ENCODE measurements at regions not wholly inside any gene's neighbourhood (a gene's known extent, or its start where the extent isn't known, plus 50 kb on each side); places are given as distances from the start of the nearest gene placed in this dataset.
A peak's percentile ranks its signal among the peaks of the same experiment; 100 is the strongest.
"Not testable (repeated sequence)": the region's sequence is repeated elsewhere in the genome, so short reads cannot be mapped to it uniquely, and the experiment has no call there.

DNA sequence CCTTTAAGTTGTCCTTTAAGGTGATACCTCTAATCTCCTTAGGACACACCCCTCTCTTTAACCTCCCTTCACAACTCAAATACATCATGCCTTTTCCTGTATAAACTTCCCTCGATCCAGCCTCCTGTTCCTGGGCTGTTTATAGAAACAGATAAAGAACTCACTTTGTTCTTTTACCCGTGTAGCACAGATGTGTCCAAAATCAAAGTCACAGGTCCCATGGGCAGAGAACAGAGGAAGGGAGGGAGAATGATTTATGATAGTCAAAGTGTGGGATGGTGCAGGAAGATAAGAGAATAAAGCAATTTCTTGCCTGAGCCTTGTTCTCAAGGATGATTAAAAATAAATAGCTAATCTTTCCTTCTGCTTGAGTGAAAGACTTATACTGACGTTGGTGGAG, 50.3 kb upstream of the CABCOCO1 start:
- no peak for DNase-seq

DNA sequence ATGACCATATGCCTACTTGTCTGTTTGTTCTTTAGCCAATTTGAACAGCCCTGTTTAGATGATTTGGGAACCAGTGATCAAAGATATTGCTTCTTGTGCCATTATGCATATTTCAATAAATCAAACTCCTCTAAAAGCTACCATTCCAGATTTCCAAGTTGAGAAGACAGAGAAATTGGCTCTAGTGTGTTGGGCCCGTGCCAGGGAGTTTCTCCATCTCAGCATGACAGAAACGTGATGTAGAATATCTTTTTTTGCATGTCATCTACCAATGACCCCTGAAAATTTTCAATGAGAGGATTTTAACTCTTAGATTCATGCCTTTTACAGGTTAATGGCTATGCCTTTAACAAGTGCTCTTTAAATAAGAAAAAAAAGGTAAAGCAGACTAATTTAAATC, 50.7 kb upstream of the CABCOCO1 start:
- no peak for DNase-seq

DNA sequence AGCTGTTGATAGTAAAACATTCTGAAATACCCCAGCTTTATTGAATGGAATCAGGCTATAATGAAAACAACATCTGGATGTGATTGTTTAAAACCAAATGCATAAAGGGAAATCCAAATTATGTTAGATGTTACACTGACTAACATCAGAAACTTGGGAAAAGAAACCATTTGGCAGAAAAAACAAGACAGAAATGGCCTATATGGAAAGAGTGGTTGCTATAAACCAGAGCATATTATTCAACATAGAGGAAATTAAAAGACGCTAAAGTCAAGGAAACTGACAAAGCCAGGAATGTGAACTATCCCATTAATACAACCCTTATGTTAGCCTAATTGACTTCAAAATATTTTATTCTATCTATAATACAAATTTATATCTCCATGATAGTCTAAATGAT, 53.0 kb upstream of the CABCOCO1 start:
- no peak for DNase-seq

DNA sequence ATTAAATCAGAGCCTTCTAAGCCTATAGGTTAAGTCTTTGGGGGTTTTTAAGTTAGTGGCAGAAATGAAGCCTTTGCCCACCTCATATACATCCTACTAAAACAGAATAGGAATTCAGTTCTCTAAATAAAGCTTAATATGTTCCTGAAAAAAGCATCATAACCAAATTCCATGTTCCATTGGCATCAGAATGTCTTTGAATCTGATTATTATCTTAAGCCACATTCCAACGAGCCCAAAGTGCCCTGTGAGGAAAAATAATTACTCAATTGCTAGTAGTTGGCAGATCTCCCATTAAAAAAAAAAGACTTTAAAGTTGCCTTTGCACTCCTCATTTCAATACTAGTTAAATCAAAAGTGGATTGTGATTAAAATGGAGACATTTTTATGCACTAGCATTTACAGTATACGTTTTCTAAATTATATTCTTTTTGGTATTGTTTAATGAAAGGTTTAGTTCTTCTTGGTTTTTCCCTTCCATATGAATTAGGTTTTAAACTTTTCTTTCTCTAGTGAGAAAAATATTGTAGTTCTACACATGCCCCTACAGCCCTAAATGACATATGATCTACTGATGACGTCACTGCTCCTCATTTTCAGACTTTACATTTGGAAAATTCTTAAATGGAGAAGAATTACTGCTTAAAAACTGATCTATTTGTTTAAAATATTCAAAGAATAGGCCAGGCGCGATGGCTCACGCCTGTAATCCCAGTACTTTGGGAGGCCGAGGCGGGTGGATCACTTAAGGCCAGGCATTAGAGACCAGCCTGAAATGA, 54.3 kb upstream of the CABCOCO1 start:
- no peak for DNase-seq

DNA sequence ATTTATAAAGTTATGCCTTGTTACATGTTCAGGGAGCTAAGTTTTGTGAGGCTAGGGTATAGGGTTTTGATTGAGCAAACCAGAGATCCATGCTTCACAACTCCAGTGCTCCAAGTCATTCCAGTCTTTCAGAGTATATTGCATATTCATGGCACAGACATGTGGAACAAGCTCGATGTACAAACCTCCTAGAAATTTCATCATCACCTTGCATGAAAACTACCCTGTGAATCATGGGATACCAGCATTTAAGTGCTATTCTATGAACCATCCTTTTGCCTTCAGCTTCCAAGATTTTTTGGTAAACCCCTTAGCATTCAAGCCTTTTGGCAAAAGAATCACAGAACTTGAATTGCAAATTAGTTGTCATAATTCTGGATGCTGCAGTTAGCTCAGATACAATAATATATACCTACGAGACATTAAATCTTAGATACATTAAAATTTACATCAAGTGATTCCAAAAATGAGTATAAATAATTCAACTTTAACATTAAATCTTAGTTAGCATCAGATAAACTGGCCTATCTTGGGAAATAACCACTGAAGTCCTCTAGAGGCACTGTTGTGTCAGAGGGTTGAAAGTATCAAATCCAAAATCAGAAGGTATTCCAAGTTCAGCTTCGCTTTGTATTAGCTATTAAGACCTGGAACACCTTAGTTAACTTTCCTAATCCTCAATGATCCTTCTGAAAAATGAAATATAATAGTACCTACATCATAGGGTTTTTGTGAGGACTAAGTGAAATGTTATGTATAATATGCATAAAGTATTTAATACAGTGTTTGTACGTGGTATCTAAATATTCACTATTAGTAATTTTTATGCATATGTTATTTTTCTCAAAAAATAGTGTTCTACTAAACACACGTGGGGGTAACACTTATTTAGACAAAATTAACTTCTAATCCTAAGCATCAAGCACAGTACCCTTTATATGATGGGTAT, 55.5 kb upstream of the CABCOCO1 start:
- DNase-seq, result no peak

DNA sequence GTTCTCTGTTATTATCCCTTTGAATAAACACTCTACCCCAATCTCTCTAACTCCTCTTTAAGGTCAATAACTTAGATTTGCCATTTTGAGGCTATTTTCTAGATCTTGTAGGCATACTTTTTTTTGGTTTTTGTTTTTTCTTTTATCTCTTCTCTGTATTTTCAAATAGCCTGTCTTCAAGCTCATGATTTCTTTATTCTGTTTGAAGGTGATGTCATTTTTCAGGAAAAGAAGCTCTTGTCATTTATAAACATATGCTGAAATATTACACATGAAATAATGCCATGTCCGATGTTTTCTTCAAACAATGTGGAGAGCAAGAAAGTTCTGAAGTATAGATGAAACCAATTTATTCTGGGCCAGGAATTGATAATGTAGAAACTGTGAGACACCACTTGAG, 57.5 kb upstream of the CABCOCO1 start:
- DNase-seq, result no peak

DNA sequence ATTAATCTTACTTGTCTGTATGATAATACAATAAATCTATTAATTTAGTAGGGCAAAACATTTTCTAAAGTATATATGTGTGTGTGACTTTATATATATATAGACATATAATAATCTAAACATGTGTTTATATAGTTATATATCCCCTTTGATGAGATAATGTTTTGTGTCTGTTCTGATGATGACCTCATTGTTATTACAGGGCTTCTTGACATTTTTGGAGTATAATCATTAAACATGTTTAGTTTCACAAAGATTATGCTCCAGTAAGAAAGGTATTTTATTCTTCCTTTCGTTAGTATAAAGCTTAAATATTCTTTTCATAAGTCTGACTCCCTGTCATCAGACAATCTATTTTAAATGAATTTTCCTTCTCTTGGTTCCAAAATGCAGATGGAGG, 62.3 kb upstream of the CABCOCO1 start:
- no peak for DNase-seq

DNA sequence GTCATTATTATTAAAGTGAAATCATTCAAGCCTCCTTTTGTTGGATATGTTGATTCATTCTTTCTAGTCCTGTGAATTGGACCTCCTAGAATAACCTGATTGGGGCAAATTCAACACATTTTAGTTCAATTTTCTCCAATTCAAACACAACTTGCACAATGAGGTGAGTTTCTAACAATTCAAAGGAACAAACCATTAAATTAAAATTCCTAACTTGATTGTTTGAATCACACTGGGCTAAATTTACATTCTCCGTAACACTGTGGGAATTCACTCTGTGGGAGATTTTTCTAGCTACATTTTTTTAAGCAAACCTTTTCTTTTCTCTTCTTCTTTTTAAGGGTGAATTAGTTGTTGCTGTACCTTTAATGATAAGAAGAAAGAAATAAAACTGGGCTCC, 68.3 kb upstream of the CABCOCO1 start:
- DNase-seq, result no peak

DNA sequence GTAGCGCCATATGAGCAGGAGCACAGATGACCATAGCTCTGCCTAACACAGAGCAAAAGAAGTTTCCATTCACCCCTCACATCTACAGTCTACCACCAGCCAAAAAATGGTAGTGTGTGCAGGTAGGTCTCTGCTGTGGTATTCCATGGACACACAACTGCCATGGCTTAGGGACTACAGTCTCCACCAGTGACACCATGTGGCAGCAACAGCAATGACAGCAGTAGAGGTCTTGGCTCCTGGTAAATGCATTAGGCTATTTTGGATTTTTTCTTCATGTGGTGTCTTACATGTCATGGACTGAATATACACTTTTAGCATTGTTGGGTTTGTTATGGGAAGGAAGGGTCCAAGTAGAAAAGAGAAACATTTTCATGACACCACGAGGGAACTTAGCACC, 70.1 kb upstream of the CABCOCO1 start:
- peak; percentile 5 for DNase-seq

DNA sequence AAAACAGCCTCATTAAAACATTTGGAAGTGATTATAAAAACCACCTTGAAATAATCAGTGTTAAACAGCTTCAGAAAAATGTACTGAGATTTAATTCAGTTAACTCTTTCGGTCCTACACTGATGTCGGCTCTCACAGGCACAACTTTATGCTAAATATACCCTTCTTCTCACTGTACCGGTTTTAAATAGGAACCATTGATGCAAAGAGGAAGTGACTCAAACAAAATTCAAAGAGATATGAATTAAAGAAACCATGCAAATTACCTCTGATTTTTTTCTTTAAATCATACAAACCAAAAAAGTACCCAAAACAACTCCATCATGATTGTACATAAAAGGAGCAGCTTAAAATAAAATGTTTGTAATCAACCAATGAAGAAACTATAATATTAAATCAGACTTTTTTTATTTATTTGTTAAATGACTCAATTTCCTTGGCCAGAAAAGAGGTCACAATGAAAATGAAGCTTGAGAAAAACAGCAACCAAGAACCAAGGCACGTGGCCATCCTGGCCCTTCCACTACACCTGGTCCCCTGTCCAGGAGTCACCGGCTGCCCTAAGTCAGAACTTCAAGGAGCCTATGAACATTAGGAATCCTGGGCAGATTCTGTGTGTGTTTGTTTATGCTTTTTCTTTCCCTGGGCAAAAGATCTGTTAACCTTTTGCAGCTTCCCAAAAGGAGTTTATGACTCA, 73.0 kb upstream of the CABCOCO1 start:
- DNase-seq, result no peak

DNA sequence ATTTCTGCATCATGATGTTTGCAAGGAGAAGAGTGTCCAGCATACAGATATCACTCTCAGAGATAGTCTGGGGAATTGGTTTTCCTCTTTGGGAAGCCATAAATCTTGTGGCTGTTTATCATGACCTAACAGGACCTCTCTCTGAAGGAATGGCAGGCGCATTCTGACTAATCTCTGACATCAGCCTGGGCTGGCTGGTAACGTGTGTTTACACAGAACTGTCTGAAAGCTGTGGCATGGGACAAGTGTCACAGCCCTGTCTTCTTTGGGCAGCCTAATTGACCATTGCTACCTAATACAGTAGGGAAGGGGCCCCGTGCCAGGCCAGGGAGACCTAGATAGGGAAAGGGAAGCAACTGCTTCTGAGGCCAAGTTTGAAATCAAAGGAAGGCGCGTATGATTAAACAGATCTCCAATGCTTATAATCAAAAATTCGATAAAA, 73.9 kb upstream of the CABCOCO1 start:
- no peak for DNase-seq

DNA sequence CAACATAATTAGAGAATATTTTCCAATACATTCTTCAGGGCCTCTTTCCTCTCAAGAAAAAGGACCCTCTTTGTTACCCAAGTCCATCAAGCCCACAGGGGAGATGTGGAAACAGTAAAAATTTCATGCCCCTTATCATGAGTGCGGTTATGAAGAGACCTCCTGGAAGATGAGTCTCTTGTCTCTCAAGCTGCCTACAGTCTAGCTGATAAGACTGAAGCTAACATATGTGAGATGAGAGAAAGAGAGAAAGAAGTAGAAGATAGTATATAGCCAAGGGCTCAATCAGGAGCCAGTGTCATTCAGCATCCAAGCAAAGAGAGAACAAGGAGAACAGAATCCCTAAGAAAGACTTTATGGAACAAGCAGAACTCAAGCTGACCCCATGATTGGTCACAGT, 75.9 kb upstream of the CABCOCO1 start:
- DNase-seq, result no peak

DNA sequence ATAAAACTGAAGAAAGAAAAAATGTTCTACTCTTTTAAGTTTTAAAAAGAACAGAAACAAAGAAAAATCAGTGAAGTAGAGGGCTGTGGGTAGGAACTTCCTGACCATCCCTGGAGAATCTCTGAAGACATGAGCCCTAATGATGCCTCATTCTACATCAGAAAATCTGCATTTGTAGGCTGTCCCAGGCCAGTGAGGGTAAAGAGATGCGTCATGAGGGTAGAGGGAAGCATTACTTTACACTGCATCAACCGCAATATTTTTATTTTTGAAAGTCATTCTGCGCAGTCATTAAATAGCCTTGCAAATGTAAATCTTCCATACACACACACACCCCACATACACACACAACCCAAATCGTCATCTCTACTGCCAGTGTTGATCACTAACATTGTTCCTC, 82.1 kb upstream of the CABCOCO1 start:
- no peak for DNase-seq

DNA sequence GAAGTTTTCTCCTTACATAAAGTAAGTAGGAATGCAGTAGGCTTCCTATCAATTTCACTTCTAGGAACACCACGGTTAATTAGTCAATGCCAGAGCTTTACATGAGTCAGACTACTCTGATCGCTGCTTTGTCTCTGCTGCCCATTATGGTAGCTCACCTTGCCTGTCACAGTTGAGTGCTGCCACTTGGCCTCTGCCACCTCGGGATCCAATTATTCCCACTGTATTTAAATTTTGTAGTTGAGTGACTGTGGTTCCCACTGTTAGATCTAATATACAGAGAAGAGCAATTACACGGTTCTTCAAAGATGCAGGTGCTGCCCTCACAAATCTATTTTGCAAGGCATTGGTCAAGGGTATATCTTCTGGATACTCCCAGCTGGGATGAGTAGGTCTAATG, 92.5 kb upstream of the CABCOCO1 start:
- DNase-seq, result not testable (repeated sequence)

DNA sequence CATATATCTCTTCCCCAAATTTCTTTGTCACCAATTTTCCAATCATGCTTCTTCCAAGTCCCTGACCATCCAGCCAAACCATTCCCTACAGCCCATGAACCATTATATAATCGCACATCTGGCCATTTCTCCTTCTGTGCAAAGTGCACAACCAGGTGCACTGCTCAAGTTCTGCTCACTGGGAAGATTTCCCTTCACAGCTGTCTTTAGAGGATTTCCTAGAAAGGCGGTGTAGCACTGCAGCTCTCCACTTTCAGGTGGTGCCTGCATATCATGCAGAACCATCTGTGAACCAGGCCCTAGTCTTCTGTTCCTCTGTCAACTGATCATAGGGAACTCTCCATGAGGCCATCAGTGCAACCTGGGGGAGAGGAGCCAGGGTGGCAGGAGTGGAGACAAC, 95.0 kb upstream of the CABCOCO1 start:
- no peak for DNase-seq

DNA sequence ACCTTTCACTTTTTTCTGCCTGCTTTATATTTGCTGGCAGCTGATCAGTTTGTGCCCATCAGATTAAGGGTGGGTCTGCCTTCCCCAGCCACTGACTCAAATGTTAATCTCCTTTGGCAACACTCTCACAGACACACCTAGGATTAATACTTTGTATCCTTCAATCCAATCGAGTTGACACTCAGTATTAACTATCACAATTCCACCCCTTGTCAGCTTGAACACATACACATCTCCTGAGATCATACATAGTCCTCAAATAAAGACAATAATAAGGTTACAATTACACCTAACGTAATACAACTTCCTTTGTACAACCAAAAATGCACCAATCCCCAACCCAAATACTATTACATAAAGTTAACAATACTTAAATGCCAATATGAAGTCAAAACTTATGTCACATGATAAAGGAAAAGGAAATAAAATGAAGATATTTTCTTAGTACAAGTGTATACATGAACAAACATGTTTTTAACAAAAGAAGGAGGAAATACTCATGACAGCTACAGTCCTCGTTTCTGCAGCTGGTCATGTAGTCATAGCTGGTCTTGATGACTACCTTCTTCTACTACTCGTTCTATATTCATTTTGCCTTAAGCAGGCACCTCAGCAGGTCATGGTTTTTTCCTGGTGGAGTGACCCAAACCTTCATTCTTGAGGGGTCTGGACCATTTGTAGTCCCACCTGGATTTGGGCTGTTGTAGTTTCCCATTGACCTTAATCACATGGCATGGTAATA, 96.7 kb upstream of the CABCOCO1 start:
- no peak for DNase-seq

DNA sequence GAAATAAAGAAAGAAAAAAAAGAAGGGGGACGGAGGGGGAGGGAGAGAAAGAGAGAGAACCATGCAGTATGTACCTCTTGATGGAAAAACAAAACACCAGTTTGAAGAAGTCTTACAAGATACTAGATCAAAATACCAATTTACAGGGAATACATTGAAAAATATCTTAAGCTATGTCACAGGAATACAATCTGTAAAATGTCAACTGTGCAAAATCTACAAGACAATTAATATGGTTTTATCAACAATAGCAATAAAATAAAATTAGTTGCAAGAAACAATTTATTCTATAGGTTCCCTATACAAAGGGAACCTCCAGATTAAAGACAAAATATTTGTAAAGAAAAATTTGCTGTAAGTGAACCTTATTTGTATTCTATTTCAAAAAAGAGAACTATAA, 98.3 kb upstream of the CABCOCO1 start:
- DNase-seq, result no peak

DNA sequence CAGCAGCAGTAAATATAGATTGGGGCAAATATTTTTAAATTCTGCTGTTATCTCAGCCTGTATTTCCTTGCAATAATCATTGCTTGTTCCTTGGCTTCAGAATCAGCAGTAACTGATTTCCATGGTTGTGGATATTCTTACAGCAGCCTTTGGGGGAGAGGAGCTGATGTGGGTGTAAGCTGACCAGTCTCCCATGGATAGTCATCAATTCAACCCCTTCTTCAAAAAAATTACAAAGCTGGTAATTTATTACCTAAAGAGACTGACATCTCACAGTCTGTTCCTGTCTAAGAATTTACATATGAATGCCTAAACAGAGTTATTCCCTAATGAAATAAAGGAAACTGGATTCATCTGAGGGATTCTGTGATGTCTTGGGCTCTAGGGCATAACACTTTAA, 103.1 kb upstream of the CABCOCO1 start:
- DNase-seq, result no peak

DNA sequence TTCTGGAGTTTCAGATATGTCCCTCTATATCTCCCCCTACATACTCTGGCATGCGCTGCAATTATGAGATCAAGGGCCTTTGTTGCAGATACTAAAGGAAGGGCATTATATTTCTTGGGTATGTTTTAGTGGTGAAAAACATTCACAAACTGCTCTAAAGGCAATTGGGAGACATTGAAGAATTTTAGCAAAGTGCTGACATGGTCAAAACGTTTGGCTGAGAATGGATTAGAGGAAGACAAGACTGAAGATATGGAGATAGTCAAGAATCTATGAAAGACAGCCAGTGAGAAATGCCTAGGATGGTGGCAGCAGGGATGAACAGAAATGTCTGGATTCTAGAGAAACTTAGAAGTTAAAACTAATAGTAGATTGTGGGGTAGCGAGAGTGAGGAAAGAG, 104.5 kb upstream of the CABCOCO1 start:
- no peak for DNase-seq

DNA sequence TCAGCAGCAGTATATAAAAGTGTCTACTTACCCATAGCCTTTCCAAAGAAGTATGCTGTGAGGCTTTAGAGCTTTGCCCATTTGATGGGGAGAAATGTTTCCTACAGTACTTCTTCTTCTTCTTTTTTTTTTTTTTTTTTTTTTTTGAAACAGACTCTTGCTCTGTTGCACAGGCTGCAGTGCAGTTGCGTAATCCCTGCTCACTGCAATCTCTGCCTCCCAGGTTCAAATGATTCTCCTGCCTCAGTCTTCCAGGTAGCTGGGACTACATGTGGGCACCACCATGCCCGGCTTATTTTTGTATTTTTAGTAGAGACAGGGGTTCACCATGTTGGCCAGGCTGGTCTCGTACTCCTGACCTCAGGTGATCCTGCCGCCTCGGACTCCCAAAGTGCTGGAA, 101.7 kb upstream of the TMEM26 start:
- DNase-seq, result no peak

DNA sequence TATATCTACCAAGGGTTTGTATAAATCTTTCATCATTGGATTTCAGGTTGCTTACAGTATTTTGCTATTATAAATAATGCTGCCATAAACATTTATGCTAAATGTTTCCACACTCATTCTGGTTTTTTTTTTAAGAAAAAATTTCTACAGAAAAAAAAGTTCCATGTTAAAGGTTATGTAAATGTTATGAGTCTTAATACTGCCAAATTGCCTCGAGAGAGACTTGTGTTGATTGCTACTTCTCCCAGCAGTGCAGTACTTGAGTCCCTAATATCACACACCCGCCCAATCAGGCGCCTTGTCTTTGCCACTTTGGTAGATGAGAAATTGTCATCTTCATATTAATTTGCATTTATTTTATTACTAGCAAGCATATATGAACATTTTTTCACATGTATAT, 96.7 kb upstream of the TMEM26 start:
- no peak for DNase-seq

DNA sequence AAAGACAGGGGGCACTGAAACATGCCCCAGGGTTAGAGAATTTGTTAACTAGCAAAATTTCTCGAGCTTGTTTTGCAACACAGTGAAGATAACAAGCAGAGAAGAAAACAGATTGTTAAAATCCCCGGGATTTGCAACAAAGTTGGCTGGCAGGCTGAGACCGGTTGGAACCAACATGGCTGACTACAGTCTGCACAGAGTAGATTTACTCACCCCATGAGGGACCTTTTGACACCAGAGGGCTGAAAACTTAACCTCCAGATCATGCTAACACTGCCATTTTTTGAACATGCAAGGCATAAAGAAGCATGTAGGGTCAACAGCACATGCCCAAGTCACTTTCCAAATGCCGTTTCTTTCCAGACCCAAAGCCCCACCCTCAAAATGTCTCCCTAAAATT, 95.2 kb upstream of the TMEM26 start:
- no peak for DNase-seq

DNA sequence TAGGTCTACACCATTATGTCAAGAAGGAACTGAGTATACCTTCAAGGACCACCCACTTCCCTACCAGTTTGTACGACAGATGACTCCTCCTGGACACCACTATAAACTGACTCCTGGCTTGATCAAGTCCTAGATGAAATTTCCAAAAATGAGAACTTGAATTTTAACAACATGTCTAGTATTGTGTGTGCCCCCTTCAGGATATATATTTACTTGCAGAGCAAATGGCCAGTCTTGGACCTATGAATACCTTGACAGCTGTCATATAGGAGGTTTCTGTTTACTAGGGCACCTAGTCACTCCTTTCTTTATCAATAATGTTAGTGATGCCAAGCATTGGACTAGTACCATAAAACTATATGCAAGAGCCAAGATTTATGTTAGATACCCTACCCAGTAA, 94.1 kb upstream of the TMEM26 start:
- DNase-seq, result no peak
